HepG2 (cell line): ENCODE measurements at regions not wholly inside any gene's neighbourhood (a gene's known extent, or its start where the extent isn't known, plus 50 kb on each side); places are given as distances from the start of the nearest gene placed in this dataset.

Source experiments
- ARHGAP35 ChIP-seq: sonication (generic); formaldehyde crosslinking; IDR thresholded peaks from 2 replicates; pipeline ENCODE4 v1.9.0; 2022; ENCODE audit warnings: mild to moderate bottlenecking, inconsistent platforms, moderate library complexity, missing genetic modification reagents, borderline replicate concordance
- ARNT ChIP-seq: fragments of 450-650 bp; IDR thresholded peaks from 2 replicates; pipeline ENCODE4 v1.6.1; 2017
- BHLHE40 ChIP-seq: IDR thresholded peaks from 2 replicates; pipeline ENCODE4 v1.6.1; 2011; ENCODE audit warnings: low read length, improper control_type of control experiment
- DMAP1 ChIP-seq: IDR thresholded peaks from 2 replicates; pipeline ENCODE4 v1.6.1; 2016
- ESRRA ChIP-seq: sonication (generic); formaldehyde crosslinking; IDR thresholded peaks from 2 replicates; pipeline ENCODE4 v1.5.1; 2020; ENCODE audit warnings: mild to moderate bottlenecking, low read depth, missing genetic modification reagents
- GPBP1L1 ChIP-seq: sonication (generic); formaldehyde crosslinking; IDR thresholded peaks from 2 replicates; pipeline ENCODE4 v1.5.0; 2020; ENCODE audit warnings: mild to moderate bottlenecking, missing genetic modification reagents
- HES4 ChIP-seq: sonication (generic); formaldehyde crosslinking; IDR thresholded peaks from 2 replicates; pipeline ENCODE4 v1.9.0; 2021; ENCODE audit warnings: mild to moderate bottlenecking, missing genetic modification reagents, borderline replicate concordance
- JDP2 ChIP-seq: sonication (generic); formaldehyde crosslinking; IDR thresholded peaks from 2 replicates; pipeline ENCODE4 v1.8.1; 2022; ENCODE audit warnings: missing genetic modification reagents, borderline replicate concordance
- KLF15 ChIP-seq: sonication (generic); formaldehyde crosslinking; IDR thresholded peaks from 2 replicates; pipeline ENCODE4 v1.8.1; 2023; ENCODE audit warnings: borderline replicate concordance, mild to moderate bottlenecking, inconsistent platforms, missing genetic modification reagents, mixed read lengths
- PATZ1 ChIP-seq: sonication (generic); formaldehyde crosslinking; IDR thresholded peaks from 2 replicates; pipeline ENCODE4 v1.4.0; 2020; ENCODE audit warnings: missing genetic modification reagents
- PAX8 ChIP-seq: sonication (generic); formaldehyde crosslinking; IDR thresholded peaks from 2 replicates; pipeline ENCODE4 v1.8.0; 2022; ENCODE audit warnings: mild to moderate bottlenecking, missing genetic modification reagents, borderline replicate concordance
- POGZ ChIP-seq: sonication (generic); formaldehyde crosslinking; IDR thresholded peaks from 2 replicates; pipeline ENCODE4 v1.4.0; 2020; ENCODE audit warnings: mild to moderate bottlenecking, missing genetic modification reagents
- REL ChIP-seq: sonication (generic); formaldehyde crosslinking; conservative IDR thresholded peaks from 2 replicates; pipeline ENCODE4 v1.8.0; 2022; ENCODE audit warnings: mild to moderate bottlenecking, missing genetic modification reagents, moderate library complexity
- RFXANK ChIP-seq: IDR thresholded peaks from 2 replicates; pipeline ENCODE4 v1.6.1; 2016
- SMAD1 ChIP-seq: sonication (generic); formaldehyde crosslinking; IDR thresholded peaks from 2 replicates; pipeline ENCODE4 v1.4.0; 2020; ENCODE audit warnings: missing genetic modification reagents, low read depth, mild to moderate bottlenecking, borderline replicate concordance
- SMAD9 ChIP-seq: sonication (generic); formaldehyde crosslinking; IDR thresholded peaks from 2 replicates; pipeline ENCODE4 v1.5.1; 2020; ENCODE audit warnings: mild to moderate bottlenecking, missing genetic modification reagents
- SP2 ChIP-seq: sonication (generic); formaldehyde crosslinking; IDR thresholded peaks from 2 replicates; pipeline ENCODE4 v1.5.1; 2020; ENCODE audit warnings: mild to moderate bottlenecking, missing genetic modification reagents
- TEAD3 ChIP-seq: optimal IDR thresholded peaks from 2 replicates; pipeline ENCODE3; 2016; ENCODE audit warnings: borderline replicate concordance
- WIZ ChIP-seq: sonication (generic); formaldehyde crosslinking; IDR thresholded peaks from 2 replicates; pipeline ENCODE4 v1.5.1; 2020; ENCODE audit warnings: mild to moderate bottlenecking, missing genetic modification reagents
- ZMAT5 ChIP-seq: sonication (generic); formaldehyde crosslinking; IDR thresholded peaks from 2 replicates; pipeline ENCODE4 v1.5.0; 2020; ENCODE audit warnings: mild to moderate bottlenecking, low read depth, missing genetic modification reagents, borderline replicate concordance
- ZMYM3 ChIP-seq: sonication (generic); formaldehyde crosslinking; IDR thresholded peaks from 2 replicates; pipeline ENCODE4 v1.5.1; 2020; ENCODE audit warnings: mild to moderate bottlenecking, missing genetic modification reagents
- ZNF547 ChIP-seq: sonication (generic); formaldehyde crosslinking; IDR thresholded peaks from 2 replicates; pipeline ENCODE4 v1.5.1; 2020; ENCODE audit warnings: mild to moderate bottlenecking, missing genetic modification reagents
- ZNF644 ChIP-seq: IDR thresholded peaks from 2 replicates; pipeline ENCODE4 v1.6.1; 2016; ENCODE audit warnings: low read depth
- ZNF749 ChIP-seq: sonication (generic); formaldehyde crosslinking; IDR thresholded peaks from 2 replicates; pipeline ENCODE4 v1.8.0; 2022; ENCODE audit warnings: mild to moderate bottlenecking, missing genetic modification reagents, moderate library complexity, borderline replicate concordance
- ZSCAN31 ChIP-seq: sonication (generic); formaldehyde crosslinking; IDR thresholded peaks from 2 replicates; pipeline ENCODE4 v1.5.0; 2020; ENCODE audit warnings: low read depth, mild to moderate bottlenecking, missing genetic modification reagents
- ZSCAN9 ChIP-seq: IDR thresholded peaks from 2 replicates; pipeline ENCODE4 v1.6.1; 2016; ENCODE audit warnings: borderline replicate concordance
- ZUFSP ChIP-seq: sonication (generic); formaldehyde crosslinking; IDR thresholded peaks from 2 replicates; pipeline ENCODE4 v1.9.0; 2021; ENCODE audit warnings: missing genetic modification reagents, mild to moderate bottlenecking, borderline replicate concordance

GRCh38 chr14:100660498-100660881 lies 66.2 kb upstream of the DLK1 start (continued):
- TF ChIP-seq ZNF644 (CRISPR knock-in tag) (0 out of 2 replicates have a peak, but pooled peaks have one; percentile 44), ARNT (no peak), SP2 (no peak), ZMYM3 (CRISPR knock-in tag) (peak; percentile 99), SMAD9 (CRISPR knock-in tag) (no peak), RFXANK (no peak), PAX8 (CRISPR knock-in tag) (no peak), ZSCAN9 (no peak), HES4 (no peak), PATZ1 (CRISPR knock-in tag) (peak; percentile 92), ARHGAP35 (no peak), SMAD1 (CRISPR knock-in tag) (no peak), KLF15 (no peak), ZSCAN31 (CRISPR knock-in tag) (no peak), GPBP1L1 (CRISPR knock-in tag) (no peak), ZNF547 (CRISPR knock-in tag) (no peak), REL (CRISPR knock-in tag) (no peak), JDP2 (CRISPR knock-in tag) (no peak), ZMAT5 (CRISPR knock-in tag) (no peak), BHLHE40 (no peak), ZNF749 (CRISPR knock-in tag) (no peak), WIZ (CRISPR knock-in tag) (no peak), ZUFSP (CRISPR knock-in tag) (no peak), POGZ (CRISPR knock-in tag) (peak; percentile 55; the same call in 1 of the 2 replicates), ESRRA (CRISPR knock-in tag) (peak; percentile 44; the same call in 1 of the 2 replicates), TEAD3 (CRISPR knock-in tag) (peak; percentile 47), DMAP1 (CRISPR knock-in tag) (no peak)
